Left colon (tissue), 2 donors: ENCODE measurements at regions not wholly inside any gene's neighbourhood (a gene's known extent, or its start where the extent isn't known, plus 50 kb on each side); places are given as distances from the start of the nearest gene placed in this dataset.
"Not testable (repeated sequence)": the region's sequence is repeated elsewhere in the genome, so short reads cannot be mapped to it uniquely, and the experiment has no call there.

Experiments
- ATAC-seq: fragments of 200-7000 bp; cut with Tn5 transposase; one replicate; pipeline ENCODE4 v1.9.1; 2020; ENCODE audit warnings: mild to moderate bottlenecking, moderate library complexity
- DNase-seq, 2 donors: peaks; one replicate each; pipeline ENCODE4 v3.0.0-alpha.2; 2020
- intact Hi-C, 2 donors: fragments of 100-400 bp; cut with DNase I in 1 of 2; cut with micrococcal nuclease in 1 of 2; formaldehyde crosslinking; loops; one replicate each; pipeline versions ENCODE4 v1.11.2 to v1.14.0; 2022; cut with DNase I, micrococcal nuclease
- donor health status: DM: no; HTN: no; CAD: no.
- donor health status: DM: yes; HTN: yes; CAD: no.

DNA sequence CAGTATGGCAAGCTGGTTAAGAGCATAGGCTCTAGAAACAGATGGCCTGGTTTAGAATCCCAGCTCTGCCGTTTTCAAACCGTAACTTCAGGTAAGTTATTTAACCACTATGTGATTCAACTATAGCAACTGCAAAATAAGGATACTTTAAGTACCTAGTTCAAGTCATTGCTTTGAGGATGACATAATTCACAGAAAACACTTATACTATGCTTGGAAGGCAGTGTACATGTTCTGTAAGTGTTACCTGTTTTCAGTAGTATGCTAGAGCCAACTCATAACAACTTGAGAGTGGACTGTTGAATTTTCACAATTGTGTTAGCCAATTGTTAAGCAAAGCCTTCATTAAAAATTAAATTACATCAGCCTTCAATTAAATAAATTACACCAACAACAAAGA lies 134.8 kb upstream of the BEND6 start:
- DNase-seq (no peak), ATAC-seq (no peak)
- intact Hi-C loops, result no loop called here

DNA sequence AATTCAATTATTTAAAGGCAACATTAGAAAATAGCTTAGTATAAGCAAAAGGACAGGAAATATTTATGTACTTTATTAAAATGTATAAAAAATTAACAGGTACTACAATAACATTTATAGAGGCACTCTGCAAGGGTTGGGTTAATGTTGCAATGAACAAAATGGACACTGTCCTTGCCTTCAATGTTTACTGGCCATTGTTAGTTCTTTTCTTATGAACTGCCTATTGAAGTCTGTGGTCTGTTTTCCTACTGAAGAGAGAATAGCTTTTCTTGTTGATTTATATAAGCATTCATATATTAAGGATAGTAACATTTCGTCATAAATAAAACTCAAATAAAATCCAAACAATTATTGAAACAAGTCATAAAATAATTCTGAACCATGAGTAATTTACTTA lies 135.3 kb upstream of the BEND6 start:
- DNase-seq, result no peak
- intact Hi-C loops, result no loop called here

DNA sequence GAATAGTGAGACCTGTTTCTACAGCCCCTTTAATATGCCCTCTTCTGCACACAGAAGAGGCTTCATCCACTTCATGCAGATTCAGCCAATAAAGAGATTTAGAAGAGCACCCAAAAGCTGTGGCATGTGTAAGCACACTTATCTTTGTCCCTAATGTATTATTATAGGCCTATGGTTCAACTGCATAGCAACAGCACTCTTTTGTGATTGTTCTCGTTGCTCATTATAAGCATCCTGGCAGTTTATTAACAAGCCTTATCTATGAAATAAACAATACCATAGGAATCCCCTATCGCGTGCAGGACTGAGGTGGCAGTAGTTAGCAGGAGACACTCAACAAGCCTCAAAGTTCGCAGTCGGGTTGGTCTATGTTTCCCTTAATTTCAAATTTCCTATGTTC lies 138.5 kb upstream of the BEND6 start:
- DNase-seq (no peak), ATAC-seq (no peak)
- intact Hi-C loops, result no loop called here

More for the DNA sequence above, 135.3 kb upstream of the BEND6 start:
- ATAC-seq, result no peak

DNA sequence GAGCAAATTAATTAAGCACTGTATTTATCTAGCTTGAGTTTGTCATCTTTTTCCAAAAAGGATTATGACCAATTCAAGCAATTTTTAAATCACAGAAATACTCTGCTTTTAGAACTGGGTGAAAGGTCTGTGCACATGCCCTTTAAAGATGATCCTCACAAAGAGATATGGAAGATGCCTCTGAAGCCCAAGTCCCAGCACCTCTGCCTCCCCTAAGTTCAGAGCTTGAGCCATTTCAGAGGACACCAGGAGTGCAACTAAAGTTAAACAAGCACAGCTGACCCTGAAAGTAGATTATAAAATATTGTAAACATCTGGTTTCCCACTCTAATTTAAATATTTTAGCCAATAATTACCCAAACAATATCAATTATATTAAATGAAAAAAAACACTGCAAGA lies 139.5 kb upstream of the BEND6 start:
- intact Hi-C loops, result no loop called here
- ATAC-seq, result no peak

GRCh38 chr6:56814802-56815201 lies 140.1 kb upstream of the BEND6 start:
- ATAC-seq, result no peak
- DNase-seq, result no peak
- intact Hi-C loops, result no loop called here

More for the DNA sequence above, 139.5 kb upstream of the BEND6 start:
- no peak for DNase-seq

GRCh38 chr6:56814308-56814707 lies 140.6 kb upstream of the BEND6 start:
- DNase-seq (no peak), ATAC-seq (no peak)
- intact Hi-C loops, result no loop called here

GRCh38 chr6:56812851-56813250 lies 142.1 kb upstream of the BEND6 start:
- ATAC-seq, intact Hi-C loops: not testable (repeated sequence)

DNA sequence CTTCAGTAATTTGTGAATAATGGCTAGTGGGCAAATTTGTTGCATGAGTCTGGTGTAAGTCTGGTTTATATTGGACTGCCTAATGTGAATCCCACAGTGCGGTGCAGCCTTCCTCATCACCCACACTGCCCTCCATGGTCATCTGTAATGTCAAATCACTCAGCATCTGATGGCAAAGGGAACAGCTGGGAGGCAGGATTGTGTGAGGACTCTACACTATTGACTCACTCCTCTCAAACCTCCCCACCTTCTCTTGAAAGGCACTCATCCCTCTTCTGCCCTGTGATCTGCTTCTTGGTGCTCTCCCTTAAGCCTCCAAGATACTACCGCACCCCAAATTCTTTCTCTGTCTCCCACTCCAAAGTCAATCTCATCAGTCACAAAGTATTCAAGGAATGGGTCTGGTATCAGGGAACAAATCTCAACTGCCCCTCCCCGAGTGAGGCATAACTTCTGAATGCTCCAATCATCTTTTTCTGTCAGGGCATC lies 146.0 kb upstream of the BEND6 start:
- ATAC-seq (no peak), DNase-seq (no peak)
- intact Hi-C loops, result no loop called here

More at GRCh38 chr6:56812851-56813250, 142.1 kb upstream of the BEND6 start:
- DNase-seq, result not testable (repeated sequence)

DNA sequence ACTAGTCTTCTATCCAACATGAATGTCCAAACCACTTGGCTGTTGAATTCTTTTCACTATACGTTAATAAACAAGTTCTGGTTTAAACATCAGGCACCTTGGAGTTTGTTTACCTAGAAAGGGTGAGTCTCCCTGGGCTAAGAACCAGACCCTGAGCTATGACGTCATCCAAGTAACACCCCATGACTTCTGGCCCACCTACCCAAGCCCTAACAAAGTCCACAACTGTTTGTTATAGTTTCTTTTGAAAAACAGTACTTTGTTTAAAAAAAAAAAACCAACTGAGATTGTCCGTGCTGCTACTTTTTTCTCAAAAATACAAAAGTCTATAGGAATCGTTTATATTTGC lies 146.9 kb upstream of the BEND6 start:
- no peak for DNase-seq
- intact Hi-C loops, result no loop called here
- no peak for ATAC-seq

GRCh38 chr6:56807326-56807988 lies 147.4 kb upstream of the BEND6 start:
- intact Hi-C loops, result no loop called here
- DNase-seq (no peak), ATAC-seq (no peak)

DNA sequence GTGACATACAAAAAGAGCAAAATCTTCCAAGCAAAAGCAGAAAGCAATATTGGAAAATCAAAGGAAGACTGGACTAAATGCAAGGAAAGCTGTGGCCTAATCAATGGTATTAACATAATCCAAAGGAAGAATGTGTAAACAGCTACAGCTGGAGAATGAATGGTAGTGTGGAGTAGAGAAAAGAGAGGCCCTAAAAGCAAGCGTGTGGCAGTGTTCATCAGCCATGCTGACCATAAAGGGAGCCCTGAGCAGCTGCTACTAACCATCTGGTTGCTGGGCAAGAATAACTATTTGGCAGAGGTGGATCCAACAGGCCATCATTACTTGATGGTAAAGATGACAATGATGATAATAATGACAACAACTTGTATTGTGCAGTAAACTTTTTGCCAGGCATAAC lies 148.5 kb upstream of the BEND6 start:
- intact Hi-C loops, result no loop called here
- ATAC-seq (no peak), DNase-seq (no peak)

DNA sequence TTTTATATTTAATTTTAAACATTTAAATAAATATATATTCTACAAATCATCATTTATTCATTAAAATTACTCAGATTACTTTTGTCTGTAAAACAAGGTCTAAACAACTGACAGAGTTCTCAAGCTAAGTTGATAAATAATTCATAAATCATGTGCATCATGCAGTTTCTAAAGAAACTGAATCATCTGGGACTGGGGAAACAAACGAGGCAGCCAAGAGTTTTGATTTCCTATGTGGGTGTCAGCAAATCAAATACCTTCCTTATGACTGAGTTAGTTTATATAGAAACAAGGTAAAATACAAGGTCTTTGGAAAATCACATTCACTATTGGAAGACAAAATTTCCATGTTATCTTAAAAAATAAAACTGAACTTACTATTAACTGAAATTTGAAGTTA lies 149.9 kb upstream of the BEND6 start:
- intact Hi-C loops, result no loop called here
- no peak for ATAC-seq
- DNase-seq, result no peak

GRCh38 chr6:56803594-56803993 lies 151.3 kb upstream of the BEND6 start:
- intact Hi-C loops, result no loop called here
- DNase-seq (no peak), ATAC-seq (no peak)

GRCh38 chr6:56802584-56802983 lies 152.3 kb upstream of the BEND6 start:
- intact Hi-C loops, result no loop called here
- ATAC-seq (peak; percentile 27), DNase-seq (no peak)

- intact Hi-C loops, result no loop called here
- ATAC-seq, result no peak
- DNase-seq, result no peak
Measured at GRCh38 chr6:56799989-56800388, 154.9 kb upstream of the BEND6 start.

DNA sequence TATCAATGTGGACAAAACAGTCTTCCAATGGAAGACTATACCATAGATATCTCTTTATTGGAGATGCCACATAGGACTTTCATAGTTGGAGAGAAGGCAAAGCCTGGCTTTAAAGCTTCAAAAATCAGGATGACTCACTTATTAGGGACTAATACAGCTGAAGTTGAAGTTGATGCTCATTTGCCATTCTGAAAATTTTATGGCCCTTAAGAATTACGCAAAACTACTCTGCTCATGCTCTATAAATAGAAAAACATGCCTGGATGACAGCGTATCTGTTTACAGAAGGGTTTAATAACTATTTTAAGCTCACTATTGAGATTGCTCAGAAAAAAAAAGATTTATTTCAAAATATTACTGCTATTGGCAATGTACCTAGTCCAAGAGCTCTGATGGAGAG lies 155.5 kb upstream of the DST start:
- DNase-seq, result no peak
- ATAC-seq, result no peak
- intact Hi-C loops, result no loop called here

GRCh38 chr6:56796196-56796532 lies 153.5 kb upstream of the DST start:
- no peak for ATAC-seq
- intact Hi-C loops, result no loop called here
- DNase-seq, result no peak

DNA sequence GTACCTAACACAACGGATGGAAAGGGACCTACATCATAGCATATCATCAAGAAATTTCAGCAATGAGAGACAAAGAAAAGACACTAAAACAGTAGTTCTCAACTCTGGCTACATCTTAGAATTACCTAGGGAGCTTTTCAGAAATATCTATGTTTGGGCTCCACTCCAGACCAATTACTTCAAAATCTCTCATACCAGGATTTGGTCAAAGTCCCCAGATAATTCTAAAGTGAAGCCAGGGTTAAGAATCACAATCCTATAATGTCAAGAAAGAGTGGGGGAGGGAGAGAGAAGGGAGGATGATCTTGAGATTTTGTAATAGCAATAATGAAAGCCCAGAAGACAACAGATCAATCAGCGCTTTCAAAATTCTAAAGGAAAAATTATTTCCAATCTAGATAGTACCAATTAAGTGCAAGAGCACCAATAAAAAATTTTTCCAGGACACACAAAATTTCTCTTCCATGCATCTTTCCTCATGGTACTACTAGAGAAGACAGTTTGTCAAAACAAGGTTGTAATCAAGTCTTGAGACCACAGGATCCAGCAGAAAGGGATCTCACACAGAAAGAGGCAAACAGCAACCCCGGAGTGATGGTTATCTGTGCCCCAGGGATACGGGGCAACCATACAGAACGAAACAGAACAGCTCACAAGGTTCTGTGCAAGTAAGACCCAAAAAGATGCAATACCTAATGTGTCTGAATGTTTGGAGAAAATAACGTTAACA lies 152.9 kb upstream of the DST start:
- ATAC-seq, result no peak
- intact Hi-C loops, result no loop called here
- no peak for DNase-seq

GRCh38 chr6:56794421-56794820 lies 151.7 kb upstream of the DST start:
- intact Hi-C loops, result no loop called here
- ATAC-seq (no peak), DNase-seq (no peak)

GRCh38 chr6:56793938-56794337 lies 151.2 kb upstream of the DST start:
- intact Hi-C loops, result no loop called here
- ATAC-seq (no peak), DNase-seq (no peak)

DNA sequence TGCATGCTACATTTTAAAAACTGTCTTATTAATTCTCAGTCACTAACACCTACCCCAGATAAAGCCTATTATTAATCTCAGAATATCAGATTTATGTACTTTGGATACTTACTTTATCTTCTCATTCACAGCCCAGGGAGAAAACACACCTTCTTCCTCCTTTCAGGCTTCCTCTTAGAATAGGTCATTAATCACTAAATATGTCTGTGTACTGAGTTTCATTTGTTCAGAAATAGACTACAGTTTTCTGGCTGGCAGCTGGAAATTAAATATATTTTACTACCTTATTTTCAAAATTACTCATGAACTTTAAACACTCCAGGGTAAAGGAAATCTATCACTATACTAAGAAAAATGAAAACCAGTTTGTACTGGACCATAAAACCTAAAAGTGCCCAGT lies 147.7 kb upstream of the DST start:
- no peak for DNase-seq
- intact Hi-C loops, result no loop called here
- ATAC-seq, result no peak
